K562 (cell line): ENCODE measurements at regions not wholly inside any gene's neighbourhood (a gene's known extent, or its start where the extent isn't known, plus 50 kb on each side); places are given as distances from the start of the nearest gene placed in this dataset.

ENCODE experiments used
- CBX8 ChIP-seq: fragments of 200-600 bp; sonication (generic); IDR thresholded peaks from 2 replicates; pipeline ENCODE4 v1.6.1; 2012; ENCODE audit warnings: borderline replicate concordance, mixed run types, low read depth, mild to moderate bottlenecking, moderate library complexity, mixed read lengths, low read length, control low read depth, inconsistent platforms; ENCODE audit not compliant: poor library complexity, severe bottlenecking; ENCODE audit errors: extremely low read depth
- COPS2 ChIP-seq: fragments of 450-650 bp; conservative IDR thresholded peaks from 2 replicates; pipeline ENCODE4 v1.6.1; 2016; ENCODE audit warnings: mild to moderate bottlenecking, moderate library complexity
- E2F3 ChIP-seq: fragments of 250-450 bp; sonication (Bioruptor Pico); IDR thresholded peaks from 2 replicates; pipeline ENCODE4 v1.4.0; 2020; ENCODE audit warnings: mild to moderate bottlenecking
- NR3C1 ChIP-seq: sonication (generic); formaldehyde crosslinking; IDR thresholded peaks from 2 replicates; pipeline ENCODE4 v1.8.1; 2022; ENCODE audit warnings: missing genetic modification reagents
- POLR2A ChIP-seq: fragments of 450-650 bp; conservative IDR thresholded peaks from 2 replicates; pipeline ENCODE4 v1.6.1; 2016
- RAD51 ChIP-seq: fragments of 450-650 bp; IDR thresholded peaks from 2 replicates; pipeline ENCODE4 v1.7.1; 2016; ENCODE audit warnings: low read depth, mild to moderate bottlenecking, borderline replicate concordance
- RFX5 ChIP-seq: IDR thresholded peaks from 2 replicates; pipeline ENCODE4 v1.6.1; 2011; ENCODE audit warnings: low read depth, mild to moderate bottlenecking, improper control_type of control experiment, low read length
- RUNX1 ChIP-seq: sonication (generic); IDR thresholded peaks from 2 replicates; pipeline ENCODE4 v1.6.1; 2016; ENCODE audit warnings: antibody characterized with exemption, low read depth
- TRIM28 ChIP-seq: fragments of 450-650 bp; IDR thresholded peaks from 2 replicates; pipeline ENCODE4 v1.6.1; 2017
- ZNF57 ChIP-seq: fragments of 450-650 bp; formaldehyde crosslinking; IDR thresholded peaks from 2 replicates; pipeline ENCODE4 v1.4.0; 2020; ENCODE audit warnings: mild to moderate bottlenecking, moderate library complexity
- TF ChIP-seq, protein P1 (sequence below), 2 experiments: fragments of 450-650 bp in 1 of 2; sonication (generic) in 1 of 2; formaldehyde crosslinking in 1 of 2; IDR thresholded peaks in 1 of 2; conservative IDR thresholded peaks in 1 of 2; 2 replicates each; pipeline versions ENCODE4 v1.6.1 to v1.8.1; 2016 to 2023; ENCODE audit warnings: mild to moderate bottlenecking in 2 of 2, moderate library complexity in 2 of 2, inconsistent platforms in 1 of 2, missing genetic modification reagents in 1 of 2
- TF ChIP-seq, protein P2 (sequence below), 3 experiments: IDR thresholded peaks in 2 of 3; conservative IDR thresholded peaks in 1 of 3; 2 replicates each; pipeline ENCODE4 v1.5.1; 2011 to 2012; ENCODE audit warnings: low read length in 3 of 3, mild to moderate bottlenecking in 3 of 3, control low read depth in 2 of 3, improper control_type of control experiment in 1 of 3, inconsistent platforms in 1 of 3, low read depth in 1 of 3, mixed read lengths in 1 of 3, moderate library complexity in 1 of 3; ENCODE audit not compliant: insufficient read depth in 2 of 3
- TF ChIP-seq, protein P3 (sequence below): fragments of 250-450 bp; sonication (Bioruptor Pico); IDR thresholded peaks from 2 replicates; pipeline ENCODE4 v1.4.0; 2020
- TF ChIP-seq, protein P4 (sequence below): sonication (generic); formaldehyde crosslinking; IDR thresholded peaks from 2 replicates; pipeline ENCODE4 v1.8.0; 2022; ENCODE audit warnings: mild to moderate bottlenecking, missing genetic modification reagents

DNA sequence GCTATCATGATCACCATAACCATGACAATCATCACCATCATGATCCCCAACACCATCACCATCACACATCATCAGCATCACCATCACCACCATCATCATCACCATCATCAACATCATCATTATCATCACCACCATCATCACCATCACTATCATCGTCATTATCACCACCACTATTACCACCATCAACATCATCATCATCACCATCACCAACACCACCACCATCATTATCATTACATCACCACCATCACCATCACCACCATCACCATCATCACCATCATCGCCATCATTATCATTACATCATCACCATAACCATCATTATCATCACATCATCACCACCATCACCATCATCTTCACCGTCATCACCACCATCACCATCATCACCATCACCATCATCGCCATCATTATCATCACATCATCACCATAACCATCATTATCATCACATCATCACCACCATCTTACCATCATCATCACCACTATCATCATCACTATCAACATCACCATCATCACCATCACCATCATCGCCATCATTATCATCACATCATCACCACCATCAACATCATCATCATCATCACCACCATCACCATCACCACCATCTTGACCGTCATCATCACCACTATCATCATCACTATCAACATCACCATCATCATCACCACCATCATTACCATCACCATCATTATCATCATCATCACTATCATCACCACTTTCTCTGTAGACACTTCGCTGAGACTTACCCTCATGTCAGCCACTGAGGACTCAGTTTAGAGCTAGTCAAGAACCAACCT lies 366.0 kb downstream of the C16orf95 start:
- TF ChIP-seq, protein P1, sequence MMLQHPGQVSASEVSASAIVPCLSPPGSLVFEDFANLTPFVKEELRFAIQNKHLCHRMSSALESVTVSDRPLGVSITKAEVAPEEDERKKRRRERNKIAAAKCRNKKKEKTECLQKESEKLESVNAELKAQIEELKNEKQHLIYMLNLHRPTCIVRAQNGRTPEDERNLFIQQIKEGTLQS (IDR thresholded peaks at IDR 0.05): peak; percentile 78
- TF ChIP-seq, protein P1 (CRISPR knock-in tag; conservative IDR thresholded peaks at IDR 0.05): no peak
- TF ChIP-seq CBX8: no peak
- TF ChIP-seq RAD51: no peak
- TF ChIP-seq, protein P2, sequence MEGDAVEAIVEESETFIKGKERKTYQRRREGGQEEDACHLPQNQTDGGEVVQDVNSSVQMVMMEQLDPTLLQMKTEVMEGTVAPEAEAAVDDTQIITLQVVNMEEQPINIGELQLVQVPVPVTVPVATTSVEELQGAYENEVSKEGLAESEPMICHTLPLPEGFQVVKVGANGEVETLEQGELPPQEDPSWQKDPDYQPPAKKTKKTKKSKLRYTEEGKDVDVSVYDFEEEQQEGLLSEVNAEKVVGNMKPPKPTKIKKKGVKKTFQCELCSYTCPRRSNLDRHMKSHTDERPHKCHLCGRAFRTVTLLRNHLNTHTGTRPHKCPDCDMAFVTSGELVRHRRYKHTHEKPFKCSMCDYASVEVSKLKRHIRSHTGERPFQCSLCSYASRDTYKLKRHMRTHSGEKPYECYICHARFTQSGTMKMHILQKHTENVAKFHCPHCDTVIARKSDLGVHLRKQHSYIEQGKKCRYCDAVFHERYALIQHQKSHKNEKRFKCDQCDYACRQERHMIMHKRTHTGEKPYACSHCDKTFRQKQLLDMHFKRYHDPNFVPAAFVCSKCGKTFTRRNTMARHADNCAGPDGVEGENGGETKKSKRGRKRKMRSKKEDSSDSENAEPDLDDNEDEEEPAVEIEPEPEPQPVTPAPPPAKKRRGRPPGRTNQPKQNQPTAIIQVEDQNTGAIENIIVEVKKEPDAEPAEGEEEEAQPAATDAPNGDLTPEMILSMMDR (IDR thresholded peaks at IDR 0.05 in 2 of 3, conservative IDR thresholded peaks at IDR 0.05 in 1 of 3; ENCODE audit: insufficient read depth in 2 of 3, low read depth in 1 of 3, low read length in 3 of 3): no peak
- no peak for TF ChIP-seq NR3C1
- no peak for TF ChIP-seq ZNF57 (CRISPR knock-in tag)
- TF ChIP-seq, protein P3, sequence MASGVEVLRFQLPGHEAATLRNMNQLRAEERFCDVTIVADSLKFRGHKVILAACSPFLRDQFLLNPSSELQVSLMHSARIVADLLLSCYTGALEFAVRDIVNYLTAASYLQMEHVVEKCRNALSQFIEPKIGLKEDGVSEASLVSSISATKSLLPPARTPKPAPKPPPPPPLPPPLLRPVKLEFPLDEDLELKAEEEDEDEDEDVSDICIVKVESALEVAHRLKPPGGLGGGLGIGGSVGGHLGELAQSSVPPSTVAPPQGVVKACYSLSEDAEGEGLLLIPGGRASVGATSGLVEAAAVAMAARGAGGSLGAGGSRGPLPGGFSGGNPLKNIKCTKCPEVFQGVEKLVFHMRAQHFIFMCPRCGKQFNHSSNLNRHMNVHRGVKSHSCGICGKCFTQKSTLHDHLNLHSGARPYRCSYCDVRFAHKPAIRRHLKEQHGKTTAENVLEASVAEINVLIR: no peak
- no peak for TF ChIP-seq POLR2A
- TF ChIP-seq RFX5: no peak
- TF ChIP-seq, protein P4, sequence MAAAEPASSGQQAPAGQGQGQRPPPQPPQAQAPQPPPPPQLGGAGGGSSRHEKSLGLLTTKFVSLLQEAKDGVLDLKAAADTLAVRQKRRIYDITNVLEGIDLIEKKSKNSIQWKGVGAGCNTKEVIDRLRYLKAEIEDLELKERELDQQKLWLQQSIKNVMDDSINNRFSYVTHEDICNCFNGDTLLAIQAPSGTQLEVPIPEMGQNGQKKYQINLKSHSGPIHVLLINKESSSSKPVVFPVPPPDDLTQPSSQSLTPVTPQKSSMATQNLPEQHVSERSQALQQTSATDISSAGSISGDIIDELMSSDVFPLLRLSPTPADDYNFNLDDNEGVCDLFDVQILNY: no peak
- no peak for TF ChIP-seq E2F3 (CRISPR knock-in tag)
- TF ChIP-seq COPS2: no peak
- TF ChIP-seq TRIM28: no peak
- no peak for TF ChIP-seq RUNX1
